H1 (cell line): ENCODE measurements at regions not wholly inside any gene's neighbourhood (a gene's known extent, or its start where the extent isn't known, plus 50 kb on each side); places are given as distances from the start of the nearest gene placed in this dataset.
A peak's percentile ranks its signal among the peaks of the same experiment; 100 is the strongest.

Experiments used
- CTCF ChIA-PET: fragments of 300-600 bp; sonication (Branson Sonifier 250); formaldehyde crosslinking; loops from one replicate; lab custom pipeline; 2021; ENCODE audit not compliant: partially characterized antibody; lab: Charles Lee
- POLR2A ChIA-PET: fragments of 300-600 bp; sonication (Branson Sonifier 250); formaldehyde crosslinking; loops from one replicate; lab custom pipeline; 2021; ENCODE audit warnings: inconsistent platforms; ENCODE audit not compliant: partially characterized antibody; lab: Charles Lee
- DNase-seq, 2 experiments: peaks; one replicate each; pipeline versions ENCODE4 v3.0.0 to v3.0.0-alpha.2; 2010 to 2022; ENCODE audit warnings: low spot score in 2 of 2, low read depth in 1 of 2, mixed read lengths in 1 of 2
- FAIRE-seq: peaks from 2 replicates; lab custom pipeline; 2011; peaks lifted over from hg19 to GRCh38; lab: Jason Lieb, UNC
- H2AFZ ChIP-seq: 2 replicates; pipeline ENCODE4 v1.8.1; 2012; ENCODE audit warnings: low read length, inconsistent platforms
- H2AK5ac ChIP-seq: 2 replicates; pipeline ENCODE4 v1.6.1; 2013; ENCODE audit warnings: low read depth, low read length
- H2BK120ac ChIP-seq: replicated peaks from 2 replicates; pipeline ENCODE3; 2013; ENCODE audit warnings: low read depth, low read length, inconsistent platforms
- H2BK12ac ChIP-seq: 2 replicates; pipeline ENCODE4 v1.6.1; 2013; ENCODE audit warnings: low read depth, low read length
- H2BK15ac ChIP-seq: 2 replicates; pipeline ENCODE4 v1.6.1; 2013; ENCODE audit warnings: low read length
- H2BK20ac ChIP-seq: 2 replicates; pipeline ENCODE4 v1.6.1; 2013; ENCODE audit warnings: low read length
- H2BK5ac ChIP-seq: 2 replicates; pipeline ENCODE4 v1.6.1; 2013; ENCODE audit warnings: low read depth, low read length
- H3K14ac ChIP-seq: 2 replicates; pipeline ENCODE4 v1.6.1; 2013; ENCODE audit warnings: inconsistent platforms; ENCODE audit not compliant: insufficient read length
- H3K18ac ChIP-seq: 2 replicates; pipeline ENCODE4 v1.6.1; 2013; ENCODE audit warnings: low read length; ENCODE audit errors: extremely low read depth
- H3K23ac ChIP-seq: 2 replicates; pipeline ENCODE4 v1.6.1; 2013; ENCODE audit warnings: inconsistent platforms; ENCODE audit not compliant: insufficient read length
- H3K23me2 ChIP-seq: 2 replicates; pipeline ENCODE4 v1.6.1; 2013; ENCODE audit warnings: low read depth, low read length
- H3K27ac ChIP-seq: 2 replicates; pipeline ENCODE4 v1.6.1; 2011; ENCODE audit warnings: low read depth, low read length, inconsistent platforms
- H3K27me3 ChIP-seq, 4 experiments: replicated peaks in 1 of 4; 1 replicate in 1 of 4; 2 replicates in 3 of 4; pipeline versions ENCODE4 v1.6.1 to v1.8.1; 2011 to 2013; ENCODE audit warnings: low read length in 3 of 4, mild to moderate bottlenecking in 3 of 4, inconsistent platforms in 2 of 4, mixed read lengths in 2 of 4, moderate library complexity in 1 of 4; ENCODE audit not compliant: control insufficient read depth in 3 of 4, insufficient read depth in 3 of 4; ENCODE audit errors: extremely low read depth in 1 of 4
- H3K36me3 ChIP-seq, 4 experiments: 2 replicates each; pipeline versions ENCODE4 v1.6.1 to v1.8.1; 2011 to 2013; ENCODE audit warnings: mild to moderate bottlenecking in 4 of 4, low read length in 3 of 4, moderate library complexity in 2 of 4, control low read depth in 1 of 4, inconsistent platforms in 1 of 4; ENCODE audit not compliant: insufficient read depth in 4 of 4, control insufficient read depth in 2 of 4
- H3K4ac ChIP-seq: replicated peaks from 2 replicates; pipeline ENCODE3; 2013; ENCODE audit warnings: low read length, low read depth, mixed read lengths, inconsistent platforms; ENCODE audit not compliant: insufficient read length
- H3K4me1 ChIP-seq, 4 experiments: replicated peaks in 1 of 4; 1 replicate in 1 of 4; 2 replicates in 3 of 4; pipeline versions ENCODE4 v1.6.1 to v1.8.1; 2011 to 2013; ENCODE audit warnings: low read length in 3 of 4, inconsistent platforms in 2 of 4, mixed read lengths in 1 of 4; ENCODE audit not compliant: insufficient read depth in 4 of 4, control insufficient read depth in 3 of 4
- H3K4me2 ChIP-seq, 2 experiments: 2 replicates each; pipeline versions ENCODE4 v1.6.1 to v1.8.1; 2011 to 2013; ENCODE audit warnings: low read depth in 2 of 2, low read length in 2 of 2, control low read depth in 1 of 2, inconsistent platforms in 1 of 2, mild to moderate bottlenecking in 1 of 2; ENCODE audit not compliant: insufficient read depth in 1 of 2
- H3K4me3 ChIP-seq, 4 experiments: fragments of 200-600, 300-600 bp in 1 of 4; sonication (generic), shearing (Covaris generic), sonication (Bioruptor Twin) in 1 of 4; 2 replicates each; pipeline versions ENCODE4 v1.5.1 to v1.8.1; 2011 to 2016; ENCODE audit warnings: low read length in 4 of 4, low read depth in 3 of 4, control low read depth in 2 of 4, inconsistent platforms in 2 of 4, mild to moderate bottlenecking in 2 of 4, mixed read lengths in 1 of 4, moderate library complexity in 1 of 4; ENCODE audit not compliant: insufficient read depth in 2 of 4; ENCODE audit errors: extremely low read depth in 1 of 4
- H3K56ac ChIP-seq: replicated peaks from 2 replicates; pipeline ENCODE3; 2013; ENCODE audit warnings: low read depth, mild to moderate bottlenecking, mixed read lengths, low read length, inconsistent platforms; ENCODE audit not compliant: insufficient read length
- H3K79me1 ChIP-seq: 2 replicates; pipeline ENCODE4 v1.6.1; 2013; ENCODE audit warnings: low read depth, low read length, control low read depth
- H3K79me2 ChIP-seq, 2 experiments: 2 replicates each; pipeline versions ENCODE4 v1.6.1 to v1.8.1; 2012 to 2013; ENCODE audit warnings: low read length in 2 of 2, mild to moderate bottlenecking in 2 of 2, inconsistent platforms in 1 of 2; ENCODE audit not compliant: insufficient read depth in 2 of 2, control insufficient read depth in 1 of 2
- H3K9ac ChIP-seq, 4 experiments: replicated peaks in 1 of 4; 1 replicate in 1 of 4; 2 replicates in 3 of 4; pipeline versions ENCODE4 v1.6.1 to v1.8.1; 2011 to 2013; ENCODE audit warnings: low read depth in 3 of 4, low read length in 3 of 4, control low read depth in 2 of 4, mild to moderate bottlenecking in 2 of 4, moderate library complexity in 2 of 4, inconsistent platforms in 1 of 4; ENCODE audit errors: extremely low read depth in 1 of 4
- H3K9me3 ChIP-seq, 2 experiments: 2 replicates each; pipeline versions ENCODE4 v1.6.1 to v1.8.1; 2012 to 2013; ENCODE audit warnings: mild to moderate bottlenecking in 2 of 2, moderate library complexity in 2 of 2, control low read depth in 1 of 2, inconsistent platforms in 1 of 2, low read depth in 1 of 2, low read length in 1 of 2, mixed read lengths in 1 of 2; ENCODE audit not compliant: insufficient read depth in 2 of 2
- H4K20me1 ChIP-seq, 2 experiments: replicated peaks in 1 of 2; 2 replicates each; pipeline versions ENCODE3 to v1.8.1; 2011 to 2013; ENCODE audit warnings: inconsistent platforms in 2 of 2, low read length in 2 of 2, mild to moderate bottlenecking in 1 of 2; ENCODE audit not compliant: insufficient read depth in 2 of 2, control insufficient read depth in 1 of 2
- H4K5ac ChIP-seq: 2 replicates; pipeline ENCODE4 v1.6.1; 2013; ENCODE audit warnings: low read length, low read depth, mixed read lengths, inconsistent platforms; ENCODE audit not compliant: insufficient read length
- H4K8ac ChIP-seq: 2 replicates; pipeline ENCODE4 v1.8.0; 2013; ENCODE audit warnings: mild to moderate bottlenecking, moderate library complexity, low read length, inconsistent platforms; ENCODE audit not compliant: insufficient read depth; ENCODE audit errors: extremely low read depth
- H4K91ac ChIP-seq: replicated peaks from 2 replicates; pipeline ENCODE3; 2013; ENCODE audit warnings: low read length, mixed read lengths, inconsistent platforms; ENCODE audit not compliant: insufficient read length
- BACH1 ChIP-seq: IDR thresholded peaks from 2 replicates; pipeline ENCODE4 v1.6.1; 2012; ENCODE audit warnings: low read length, improper control_type of control experiment
- BCL11A ChIP-seq, 2 experiments: IDR thresholded peaks; one replicate each; pipeline ENCODE4 v1.6.1; 2011; ENCODE audit warnings: low read depth in 2 of 2, low read length in 2 of 2, mild to moderate bottlenecking in 2 of 2
- CREB1 ChIP-seq: IDR thresholded peaks from 2 replicates; pipeline ENCODE4 v1.6.1; 2012; ENCODE audit warnings: inconsistent platforms
- HDAC6 ChIP-seq: IDR thresholded peaks from one replicate; pipeline ENCODE4 v1.7.1; 2012; ENCODE audit warnings: low read depth, mild to moderate bottlenecking, inconsistent platforms, low read length, moderate library complexity
- POLR2A ChIP-seq, 2 experiments: IDR thresholded peaks; 1 replicate in 1 of 2; 2 replicates in 1 of 2; pipeline ENCODE4 v1.6.1; 2011; ENCODE audit warnings: low read depth in 2 of 2, low read length in 2 of 2, mild to moderate bottlenecking in 2 of 2; ENCODE audit errors: control extremely low read depth in 1 of 2
- RXRA ChIP-seq: IDR thresholded peaks from 2 replicates; pipeline ENCODE4 v1.6.1; 2011; ENCODE audit warnings: low read depth, mild to moderate bottlenecking, low read length, moderate library complexity; ENCODE audit not compliant: insufficient read depth
- SRF ChIP-seq: IDR thresholded peaks from 2 replicates; pipeline ENCODE4 v1.6.1; 2011; ENCODE audit warnings: mild to moderate bottlenecking, low read depth, low read length, moderate library complexity
- WGBS, 2 experiments: shearing (Covaris generic) in 1 of 2; methylation state at CpG; one replicate each; pipeline versions ENCODE4 v1.1.6 to v1.1.7; 2013 to 2015; ENCODE audit warnings: low lambda C conversion rate in 2 of 2, mixed read lengths in 2 of 2, inconsistent platforms in 1 of 2, low coverage in 1 of 2, missing lambda C conversion rate in 1 of 2; ENCODE audit not compliant: insufficient replicate concordance in 2 of 2, insufficient coverage in 1 of 2, insufficient read length in 1 of 2; ENCODE audit errors: extremely low coverage in 1 of 2, missing lambda C conversion rate in 1 of 2; 5-methylcytosine and 5-hydroxymethylcytosine counted together
- TF ChIP-seq, protein P1 (sequence below): IDR thresholded peaks from 2 replicates; pipeline ENCODE4 v1.6.1; 2012; ENCODE audit warnings: low read length, inconsistent platforms
- TF ChIP-seq, protein P2 (sequence below): IDR thresholded peaks from 2 replicates; pipeline ENCODE4 v1.6.1; 2012; ENCODE audit warnings: inconsistent platforms
- TF ChIP-seq, protein P3 (sequence below): IDR thresholded peaks from 2 replicates; pipeline ENCODE4 v1.6.1; 2011; ENCODE audit warnings: low read depth, mild to moderate bottlenecking, low read length; ENCODE audit not compliant: insufficient read depth

GRCh38 chr1:101086783-101087182 lies 61.2 kb upstream of the DPH5 start:
- no peak overlapping the region for H3K4me3 ChIP-seq
- H3K4me1 ChIP-seq, result no peaks in the 10 kb centered on the region
- H4K5ac ChIP-seq, result no peak overlapping the region
- H3K14ac ChIP-seq, result no peak overlapping the region
- no peak overlapping the region for H2AK5ac ChIP-seq
- H3K36me3 ChIP-seq, result no peaks in the 10 kb centered on the region
- H3K23ac ChIP-seq, result no peak overlapping the region
- H4K20me1 ChIP-seq, result no peaks in the 10 kb centered on the region
- no peak overlapping the region for H2BK12ac ChIP-seq
- H4K91ac ChIP-seq, result no peak overlapping the region
- H3K79me1 ChIP-seq, result no peaks in the 10 kb centered on the region
- no peak for FAIRE-seq
- H3K27me3 ChIP-seq, result no peaks in the 10 kb centered on the region
- no peak overlapping the region for H3K18ac ChIP-seq
- no peak overlapping the region for H3K56ac ChIP-seq
- no peak overlapping the region for H2BK5ac ChIP-seq
- no peak overlapping the region for H2BK15ac ChIP-seq
- H3K9ac ChIP-seq, result peak overlapping the region in 1 of 4 experiments; percentile 34; a peak in 1 of 7 replicates
- H3K4ac ChIP-seq, result no peak overlapping the region
- DNase-seq, result no peak
- H3K23me2 ChIP-seq, result no peaks in the 10 kb centered on the region
- no peak overlapping the region for H4K8ac ChIP-seq
- no peak overlapping the region for H2AFZ ChIP-seq
- CTCF ChIA-PET, result interaction anchor here (1.2 to 2.2 kb wide), 2 partner anchors 11 to 202 kb away, joined by 3 to 7 read pairs; no protein-coding TSS in a partner anchor
- no peak overlapping the region for H2BK120ac ChIP-seq
- POLR2A ChIA-PET, result no interaction called here
- no peaks in the 10 kb centered on the region for H3K9me3 ChIP-seq
- TF ChIP-seq POLR2A (IDR thresholded peaks at IDR 0.05; ENCODE audit: control extremely low read depth in 1 of 2, low read depth in 2 of 2, low read length in 2 of 2), result no peak
- TF ChIP-seq BCL11A (IDR thresholded peaks at IDR 0.05; ENCODE audit: low read depth in 2 of 2, low read length in 2 of 2), result no peak
- no peak for TF ChIP-seq HDAC6
- TF ChIP-seq SRF, result no peak
- TF ChIP-seq, protein P1, sequence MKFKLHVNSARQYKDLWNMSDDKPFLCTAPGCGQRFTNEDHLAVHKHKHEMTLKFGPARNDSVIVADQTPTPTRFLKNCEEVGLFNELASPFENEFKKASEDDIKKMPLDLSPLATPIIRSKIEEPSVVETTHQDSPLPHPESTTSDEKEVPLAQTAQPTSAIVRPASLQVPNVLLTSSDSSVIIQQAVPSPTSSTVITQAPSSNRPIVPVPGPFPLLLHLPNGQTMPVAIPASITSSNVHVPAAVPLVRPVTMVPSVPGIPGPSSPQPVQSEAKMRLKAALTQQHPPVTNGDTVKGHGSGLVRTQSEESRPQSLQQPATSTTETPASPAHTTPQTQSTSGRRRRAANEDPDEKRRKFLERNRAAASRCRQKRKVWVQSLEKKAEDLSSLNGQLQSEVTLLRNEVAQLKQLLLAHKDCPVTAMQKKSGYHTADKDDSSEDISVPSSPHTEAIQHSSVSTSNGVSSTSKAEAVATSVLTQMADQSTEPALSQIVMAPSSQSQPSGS, result no peak
- no peak for TF ChIP-seq CREB1
- TF ChIP-seq, protein P2, sequence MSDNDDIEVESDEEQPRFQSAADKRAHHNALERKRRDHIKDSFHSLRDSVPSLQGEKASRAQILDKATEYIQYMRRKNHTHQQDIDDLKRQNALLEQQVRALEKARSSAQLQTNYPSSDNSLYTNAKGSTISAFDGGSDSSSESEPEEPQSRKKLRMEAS, result no peak
- TF ChIP-seq BACH1, result no peak
- TF ChIP-seq, protein P3, sequence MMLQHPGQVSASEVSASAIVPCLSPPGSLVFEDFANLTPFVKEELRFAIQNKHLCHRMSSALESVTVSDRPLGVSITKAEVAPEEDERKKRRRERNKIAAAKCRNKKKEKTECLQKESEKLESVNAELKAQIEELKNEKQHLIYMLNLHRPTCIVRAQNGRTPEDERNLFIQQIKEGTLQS, result no peak
- TF ChIP-seq RXRA, result no peak
- H3K27ac ChIP-seq, result no peak overlapping the region
- no peak overlapping the region for H2BK20ac ChIP-seq
- WGBS, 2 experiments, result 95% methylated on average over 2 of the region's 2 CpGs; no CpG with 5 or more reads in 1 of the 2 experiments
- H3K4me2 ChIP-seq, result no peak overlapping the region
- no peaks in the 10 kb centered on the region for H3K79me2 ChIP-seq
